ENCODE measurements at regions not wholly inside any gene's neighbourhood (a gene's known extent, or its start where the extent isn't known, plus 50 kb on each side); places are given as distances from the start of the nearest gene placed in this dataset.
A peak's percentile ranks its signal among the peaks of the same experiment; 100 is the strongest.
"Not testable (repeated sequence)": the region's sequence is repeated elsewhere in the genome, so short reads cannot be mapped to it uniquely, and the experiment has no call there.

GRCh38 chr6:50520326-50521266 lies 192.7 kb upstream of the TFAP2D start:
- FAIRE-seq, result no peak

GRCh38 chr6:50524341-50524740 lies 189.0 kb upstream of the TFAP2D start:
- no peak for FAIRE-seq

- no peak for FAIRE-seq
Observed at GRCh38 chr6:50527985-50528384, 185.3 kb upstream of the TFAP2D start.

GRCh38 chr6:50539447-50539846 lies 173.9 kb upstream of the TFAP2D start:
- no peak for FAIRE-seq

GRCh38 chr6:50541941-50542340 lies 171.4 kb upstream of the TFAP2D start:
- no peak for FAIRE-seq

- no peak for FAIRE-seq
Observed at GRCh38 chr6:50543666-50544065, 169.7 kb upstream of the TFAP2D start.

- FAIRE-seq, result no peak
Observed at GRCh38 chr6:50549026-50549425, 164.3 kb upstream of the TFAP2D start.

- no peak for FAIRE-seq
Observed at GRCh38 chr6:50549475-50549874, 163.9 kb upstream of the TFAP2D start.

GRCh38 chr6:50555982-50556381 lies 157.3 kb upstream of the TFAP2D start:
- FAIRE-seq, result no peak

- FAIRE-seq, result no peak
Observed at GRCh38 chr6:50565004-50565403, 148.3 kb upstream of the TFAP2D start.

GRCh38 chr6:50571230-50571629 lies 142.1 kb upstream of the TFAP2D start:
- not testable (repeated sequence) for FAIRE-seq

GRCh38 chr6:50585441-50586330 lies 127.6 kb upstream of the TFAP2D start:
- no peak for FAIRE-seq

GRCh38 chr6:50586331-50586675 lies 127.0 kb upstream of the TFAP2D start:
- FAIRE-seq, result no peak

- FAIRE-seq, result no peak
Observed at GRCh38 chr6:50589751-50590470, 123.4 kb upstream of the TFAP2D start.

- no peak for FAIRE-seq
Observed at GRCh38 chr6:50591135-50591534, 122.2 kb upstream of the TFAP2D start.

GRCh38 chr6:50600280-50600679 lies 113.0 kb upstream of the TFAP2D start:
- FAIRE-seq, result no peak

GRCh38 chr6:50602292-50602691 lies 111.0 kb upstream of the TFAP2D start:
- FAIRE-seq, result peak; percentile 95

GRCh38 chr6:50608421-50608820 lies 104.9 kb upstream of the TFAP2D start:
- no peak for FAIRE-seq

GRCh38 chr6:50610562-50610961 lies 102.8 kb upstream of the TFAP2D start:
- FAIRE-seq, result peak; percentile 72

- FAIRE-seq, result no peak
Observed at GRCh38 chr6:50635429-50635828, 77.9 kb upstream of the TFAP2D start.

- no peak for FAIRE-seq
Observed at GRCh38 chr6:50637267-50637666, 76.1 kb upstream of the TFAP2D start.

GRCh38 chr6:50649086-50649485 lies 64.2 kb upstream of the TFAP2D start:
- FAIRE-seq, result no peak

- no peak for FAIRE-seq
Observed at GRCh38 chr6:50653253-50653652, 60.1 kb upstream of the TFAP2D start.

Data from A204.1 (cell line).